K562 (cell line): ENCODE measurements at regions not wholly inside any gene's neighbourhood (a gene's known extent, or its start where the extent isn't known, plus 50 kb on each side); places are given as distances from the start of the nearest gene placed in this dataset.
A peak's percentile ranks its signal among the peaks of the same experiment; 100 is the strongest.

ENCODE experiments used
- ATAC-seq: fragments of 200-7000 bp; cut with Tn5 transposase; 3 replicates; pipeline ENCODE4 v1.9.1; 2020; ENCODE audit warnings: moderate library complexity
- BruUV-seq: library from RNA; stranded (reverse); fragments of 400-500 nt; replicated peaks from 2 replicates; lab custom pipeline; 2021; lab: Mats Ljungman, UMichigan
- CTCF ChIA-PET: fragments of 300-600 bp; formaldehyde crosslinking; extraction: SDS; loops from one replicate; lab custom pipeline; 2021; ENCODE audit warnings: low intra/inter-chr PET ratio; lab: Yijun Ruan, JAX
- POLR2A ChIA-PET: fragments of 300-600, 350-650 bp; sonication (Branson Sonifier 250); formaldehyde crosslinking; extraction: SDS; loops from one replicate; lab custom pipeline; 2021; ENCODE audit warnings: antibody characterized with exemption, inconsistent platforms; lab: Yijun Ruan, JAX
- DNase-seq, 4 experiments: peaks; one replicate each; pipeline versions ENCODE4 v3.0.0 to v3.0.0-alpha.2; 2011 to 2018; ENCODE audit warnings: low spot score in 3 of 4, mixed read lengths in 3 of 4; ENCODE audit errors: extremely low read depth in 1 of 4
- FAIRE-seq: peaks from 2 replicates; lab custom pipeline; 2011; peaks lifted over from hg19 to GRCh38; lab: Jason Lieb, UNC
- H2AFZ ChIP-seq: 2 replicates; pipeline ENCODE4 v1.6.0; 2011; ENCODE audit warnings: low read depth, low read length, control low read depth, inconsistent platforms
- H3K27ac ChIP-seq: fragments of 200-600 bp; 3 replicates; pipeline ENCODE4 v1.8.0; 2011; ENCODE audit warnings: low read depth, mild to moderate bottlenecking, control low read depth, inconsistent platforms, low read length, moderate library complexity, mixed read lengths; ENCODE audit errors: extremely low read depth
- H3K27me3 ChIP-seq, 2 experiments: fragments of 300-600 bp in 1 of 2; 2 replicates in 1 of 2; 3 replicates in 1 of 2; pipeline versions ENCODE4 v1.6.0 to v1.8.0; 2011; ENCODE audit warnings: inconsistent platforms in 2 of 2, low read length in 2 of 2, mild to moderate bottlenecking in 1 of 2, mixed read lengths in 1 of 2, moderate library complexity in 1 of 2; ENCODE audit not compliant: control insufficient read depth in 2 of 2, insufficient read depth in 2 of 2
- H3K36me3 ChIP-seq: fragments of 300-600 bp; 3 replicates; pipeline ENCODE4 v1.8.0; 2011; ENCODE audit warnings: mild to moderate bottlenecking, low read length, inconsistent platforms; ENCODE audit not compliant: control insufficient read depth, insufficient read depth
- H3K4me1 ChIP-seq, 2 experiments: fragments of 200-600 bp in 1 of 2; replicated peaks in 1 of 2; 2 replicates in 1 of 2; 3 replicates in 1 of 2; pipeline versions ENCODE4 v1.5.1 to v1.8.0; 2011; ENCODE audit warnings: inconsistent platforms in 2 of 2, low read length in 2 of 2, mild to moderate bottlenecking in 1 of 2, mixed read lengths in 1 of 2, moderate library complexity in 1 of 2; ENCODE audit not compliant: control insufficient read depth in 2 of 2, insufficient read depth in 2 of 2
- H3K4me2 ChIP-seq: 2 replicates; pipeline ENCODE4 v1.6.1; 2011; ENCODE audit warnings: low read length, control low read depth, inconsistent platforms, mixed read lengths; ENCODE audit not compliant: insufficient read depth
- H3K4me3 ChIP-seq: fragments of 200-600 bp; sonication (generic), shearing (Covaris generic); 2 replicates; pipeline ENCODE4 v1.5.1; 2016; ENCODE audit warnings: control low read depth, inconsistent platforms
- H3K79me2 ChIP-seq: fragments of 200-600 bp; 3 replicates; pipeline ENCODE4 v1.8.0; 2011; ENCODE audit warnings: low read length, inconsistent platforms; ENCODE audit not compliant: control insufficient read depth, insufficient read depth
- H3K9ac ChIP-seq, 2 experiments: 2 replicates each; pipeline versions ENCODE4 v1.6.0 to v1.6.1; 2011; ENCODE audit warnings: low read depth in 2 of 2, low read length in 2 of 2, control low read depth in 1 of 2, inconsistent platforms in 1 of 2, mild to moderate bottlenecking in 1 of 2, mixed read lengths in 1 of 2; ENCODE audit not compliant: insufficient read depth in 1 of 2
- H3K9me1 ChIP-seq: one replicate; pipeline ENCODE4 v1.6.0; 2011; ENCODE audit warnings: inconsistent platforms, mild to moderate bottlenecking, low read length, moderate library complexity; ENCODE audit not compliant: control insufficient read depth, insufficient read depth
- H3K9me3 ChIP-seq: replicated peaks from 2 replicates; pipeline ENCODE4 v1.5.1; 2011; ENCODE audit warnings: low read depth, low read length, inconsistent platforms; ENCODE audit not compliant: control insufficient read depth, insufficient read depth
- H4K20me1 ChIP-seq: replicated peaks from 2 replicates; pipeline ENCODE4 v1.6.1; 2011; ENCODE audit warnings: low read length, inconsistent platforms, mixed read lengths; ENCODE audit not compliant: control insufficient read depth, insufficient read depth
- ETS2 ChIP-seq: IDR thresholded peaks from 2 replicates; pipeline ENCODE4 v1.6.1; 2016; ENCODE audit warnings: borderline replicate concordance, missing genetic modification characterization, mild to moderate bottlenecking, moderate library complexity, missing compliant biosample characterization; ENCODE audit not compliant: poor library complexity, severe bottlenecking
- FOSL1 ChIP-seq: fragments of 200-800 bp; sonication (Bioruptor generic); conservative IDR thresholded peaks from 2 replicates; pipeline ENCODE4 v1.6.1; 2016; ENCODE audit warnings: missing genetic modification characterization, missing compliant biosample characterization
- ILF3 ChIP-seq: fragments of 450-650 bp; IDR thresholded peaks from 2 replicates; pipeline ENCODE4 v1.6.1; 2018; ENCODE audit warnings: antibody characterized with exemption, mild to moderate bottlenecking, moderate library complexity, borderline replicate concordance
- NONO ChIP-seq, 2 experiments: fragments of 200-400 bp in 1 of 2; fragments of 450-650 bp in 1 of 2; formaldehyde crosslinking in 1 of 2; IDR thresholded peaks; 2 replicates each; pipeline ENCODE4 v1.6.1; 2017; ENCODE audit warnings: low read depth in 2 of 2, mild to moderate bottlenecking in 2 of 2, moderate library complexity in 2 of 2, low read length in 1 of 2
- RCOR1 ChIP-seq, 2 experiments: IDR thresholded peaks; 2 replicates each; pipeline ENCODE4 v1.6.1; 2012; ENCODE audit warnings: low read depth in 2 of 2, low read length in 2 of 2, borderline replicate concordance in 1 of 2, improper control_type of control experiment in 1 of 2
- WGBS: fragments of 100-300 bp; shearing (Covaris generic); methylation state at CpG from one replicate; pipeline ENCODE4 v1.1.6; 2016; ENCODE audit warnings: low coverage, mixed read lengths; ENCODE audit not compliant: insufficient coverage; ENCODE audit errors: missing lambda C conversion rate; 5-methylcytosine and 5-hydroxymethylcytosine counted together
- in situ Hi-C: fragments of 300-500 bp; cut with MboI; formaldehyde crosslinking; loops from 4 replicates; pipeline ENCODE4 v1.15.0; 2018; ENCODE audit warnings: inconsistent platforms, mixed read lengths
- intact Hi-C: fragments of 100-400 bp; cut with micrococcal nuclease; formaldehyde crosslinking; loops from 2 replicates; pipeline ENCODE4 v1.14.2; 2022

DNA sequence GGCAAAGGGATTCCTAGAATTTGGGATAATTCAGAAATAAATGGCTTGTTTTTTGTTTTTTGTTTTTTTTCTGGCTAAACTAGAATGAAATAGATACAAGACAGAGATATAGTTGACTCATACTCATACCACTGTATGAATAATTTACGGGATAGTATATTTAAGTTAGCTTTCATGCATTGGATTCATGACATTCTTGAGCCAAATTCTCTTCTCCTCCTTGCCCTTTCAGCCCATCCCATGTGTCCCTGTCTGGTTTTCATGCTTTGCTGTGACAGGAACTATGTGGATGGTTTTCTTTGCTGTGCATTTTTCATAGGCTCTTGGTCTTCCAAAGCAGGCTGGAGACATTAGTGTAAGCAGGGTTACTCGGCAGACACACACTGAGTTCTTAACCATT, 66.6 kb upstream of the UMPS start:
- H4K20me1 ChIP-seq, result no peaks in the 10 kb centered on the region
- no peaks in the 10 kb centered on the region for H3K9me3 ChIP-seq
- peaks cover 0 to 3% of the 10 kb centered on the region in 2 experiments; a peak in 2 of 5 replicates for H3K4me1 ChIP-seq
- WGBS, result 67% methylated on average over 1 of the region's 2 CpGs
- no peaks in the 10 kb centered on the region for H3K27me3 ChIP-seq
- no peak overlapping the region for H3K4me2 ChIP-seq
- H3K27ac ChIP-seq, result no peak overlapping the region
- FAIRE-seq (no peak), DNase-seq (no peak), ATAC-seq (no peak)
- ChIA-PET CTCF (no interaction called here), POLR2A (interaction anchor here (0.6 to 0.7 kb wide), 2 partner anchors 58 to 829 kb away, joined by 3 read pairs; no protein-coding TSS in a partner anchor)
- no peaks in the 10 kb centered on the region for H3K79me2 ChIP-seq
- no peak overlapping the region for H2AFZ ChIP-seq
- no peak overlapping the region for H3K9ac ChIP-seq
- TF ChIP-seq NONO (IDR thresholded peaks at IDR 0.05; ENCODE audit: low read depth in 2 of 2, low read length in 1 of 2), result no peak
- no peak for TF ChIP-seq ETS2
- TF ChIP-seq FOSL1 (tag), result peak; percentile 79
- TF ChIP-seq RCOR1 (IDR thresholded peaks at IDR 0.05; ENCODE audit: borderline replicate concordance in 1 of 2, low read depth in 2 of 2, low read length in 2 of 2), result no peak
- intact Hi-C loops (no loop called here), in situ Hi-C loops (no loop called here)
- no TSS peak for BruUV-seq
- H3K9me1 ChIP-seq, result no peaks in the 10 kb centered on the region
- no peak overlapping the region for H3K4me3 ChIP-seq
- no peaks in the 10 kb centered on the region; the same call in 2 of the 3 replicates for H3K36me3 ChIP-seq

GRCh38 chr3:124664804-124665203, 65.4 kb upstream of the UMPS start:
- DNase-seq, result no peak
- no peak overlapping the region for H3K27ac ChIP-seq
- H3K4me3 ChIP-seq, result no peak overlapping the region
- no peak overlapping the region for H3K4me2 ChIP-seq
- H4K20me1 ChIP-seq, result no peaks in the 10 kb centered on the region
- H3K4me1 ChIP-seq, result peaks cover 0 to 3% of the 10 kb centered on the region in 2 experiments; a peak in 2 of 5 replicates
- intact Hi-C loops, result no loop called here
- H3K9me1 ChIP-seq, result no peaks in the 10 kb centered on the region
- no peak for TF ChIP-seq ILF3
- in situ Hi-C loops, result no loop called here
- ChIA-PET CTCF (no interaction called here), POLR2A (interaction anchor here (0.6 to 1.3 kb wide), 3 partner anchors 11 to 80 kb away, joined by 3 to 4 read pairs (median 4); no protein-coding TSS in a partner anchor)
- no peaks in the 10 kb centered on the region; the same call in 2 of the 3 replicates for H3K36me3 ChIP-seq
- H2AFZ ChIP-seq, result no peak overlapping the region
- H3K9ac ChIP-seq, result no peak overlapping the region
- no TSS peak for BruUV-seq
- WGBS, result 52% methylated on average over 2 of the region's 2 CpGs
- H3K79me2 ChIP-seq, result no peaks in the 10 kb centered on the region
- H3K9me3 ChIP-seq, result no peaks in the 10 kb centered on the region
- H3K27me3 ChIP-seq, result no peaks in the 10 kb centered on the region
- no peak for ATAC-seq
- no peak for FAIRE-seq
